ENCODE measurements at regions not wholly inside any gene's neighbourhood (a gene's known extent, or its start where the extent isn't known, plus 50 kb on each side); places are given as distances from the start of the nearest gene placed in this dataset.

- no peak for ATAC-seq
- ChIA-PET CTCF (no interaction called here), POLR2A (no interaction called here), SMC1A (ENCODE audit: uncharacterized antibody, unreplicated experiment) (no interaction called here), RAD21 (ENCODE audit: unreplicated experiment) (interaction anchor here (0.6 kb wide), 1 partner anchor 68 kb away, joined by 3 read pairs; no protein-coding TSS in a partner anchor)
- no peak overlapping the region for H3K9ac ChIP-seq (ENCODE audit: control insufficient read depth, insufficient read depth, low read length)
- no peaks in the 10 kb centered on the region for H3K9me3 ChIP-seq (replicated peaks; ENCODE audit: control insufficient read depth, insufficient read depth, low read length)
- in situ Hi-C loops (cut with MboI) (no loop called here), intact Hi-C loops (cut with micrococcal nuclease; ENCODE audit: unreplicated experiment) (no loop called here)
- H3K4me3 ChIP-seq: no peak overlapping the region
- H4K20me1 ChIP-seq (ENCODE audit: control insufficient read depth, insufficient read depth): no peaks in the 10 kb centered on the region
- FAIRE-seq: no peak
- no peaks in the 10 kb centered on the region; a peak in 1 of 4 replicates for H3K27me3 ChIP-seq (replicated peaks in 1 of 2; ENCODE audit: control insufficient read depth in 2 of 2, insufficient read depth in 2 of 2, low read length in 1 of 2)
- H3K79me2 ChIP-seq (ENCODE audit: control insufficient read depth, insufficient read depth, low read length): no peaks in the 10 kb centered on the region
- H3K36me3 ChIP-seq (ENCODE audit: control insufficient read depth in 2 of 2, insufficient read depth in 2 of 2, low read length in 1 of 2): no peaks in the 10 kb centered on the region
- H3K4me2 ChIP-seq (ENCODE audit: control insufficient read depth, insufficient read depth): no peak overlapping the region
- WGBS (ENCODE audit: insufficient coverage, insufficient replicate concordance, low lambda C conversion rate, missing lambda C conversion rate): 21% methylated on average over 16 of the region's 16 CpGs
- DNase-seq (ENCODE audit: low read depth, low spot score): no peak
- no peaks in the 10 kb centered on the region for H3K4me1 ChIP-seq (ENCODE audit: control insufficient read depth, insufficient read depth, low read length)
- BruUV-seq (replicated peaks): no TSS peak
- H3K27ac ChIP-seq (ENCODE audit: control insufficient read depth, insufficient read depth): no peak overlapping the region
- H2AFZ ChIP-seq (ENCODE audit: control insufficient read depth, low read depth, low read length): no peak overlapping the region
- TF ChIP-seq, protein P1, sequence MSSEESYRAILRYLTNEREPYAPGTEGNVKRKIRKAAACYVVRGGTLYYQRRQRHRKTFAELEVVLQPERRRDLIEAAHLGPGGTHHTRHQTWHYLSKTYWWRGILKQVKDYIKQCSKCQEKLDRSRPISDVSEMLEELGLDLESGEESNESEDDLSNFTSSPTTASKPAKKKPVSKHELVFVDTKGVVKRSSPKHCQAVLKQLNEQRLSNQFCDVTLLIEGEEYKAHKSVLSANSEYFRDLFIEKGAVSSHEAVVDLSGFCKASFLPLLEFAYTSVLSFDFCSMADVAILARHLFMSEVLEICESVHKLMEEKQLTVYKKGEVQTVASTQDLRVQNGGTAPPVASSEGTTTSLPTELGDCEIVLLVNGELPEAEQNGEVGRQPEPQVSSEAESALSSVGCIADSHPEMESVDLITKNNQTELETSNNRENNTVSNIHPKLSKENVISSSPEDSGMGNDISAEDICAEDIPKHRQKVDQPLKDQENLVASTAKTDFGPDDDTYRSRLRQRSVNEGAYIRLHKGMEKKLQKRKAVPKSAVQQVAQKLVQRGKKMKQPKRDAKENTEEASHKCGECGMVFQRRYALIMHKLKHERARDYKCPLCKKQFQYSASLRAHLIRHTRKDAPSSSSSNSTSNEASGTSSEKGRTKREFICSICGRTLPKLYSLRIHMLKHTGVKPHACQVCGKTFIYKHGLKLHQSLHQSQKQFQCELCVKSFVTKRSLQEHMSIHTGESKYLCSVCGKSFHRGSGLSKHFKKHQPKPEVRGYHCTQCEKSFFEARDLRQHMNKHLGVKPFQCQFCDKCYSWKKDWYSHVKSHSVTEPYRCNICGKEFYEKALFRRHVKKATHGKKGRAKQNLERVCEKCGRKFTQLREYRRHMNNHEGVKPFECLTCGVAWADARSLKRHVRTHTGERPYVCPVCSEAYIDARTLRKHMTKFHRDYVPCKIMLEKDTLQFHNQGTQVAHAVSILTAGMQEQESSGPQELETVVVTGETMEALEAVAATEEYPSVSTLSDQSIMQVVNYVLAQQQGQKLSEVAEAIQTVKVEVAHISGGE (CRISPR knock-in tag; IDR thresholded peaks at IDR 0.05): no peak
- no peak for TF ChIP-seq CEBPB (IDR thresholded peaks at IDR 0.05; ENCODE audit: borderline replicate concordance in 1 of 2, low read depth in 2 of 2, low read length in 2 of 2)
- TF ChIP-seq IRF3 (IDR thresholded peaks at IDR 0.05): no peak
- no peak for TF ChIP-seq ZNF24 (IDR thresholded peaks at IDR 0.05)
- TF ChIP-seq, protein P2, sequence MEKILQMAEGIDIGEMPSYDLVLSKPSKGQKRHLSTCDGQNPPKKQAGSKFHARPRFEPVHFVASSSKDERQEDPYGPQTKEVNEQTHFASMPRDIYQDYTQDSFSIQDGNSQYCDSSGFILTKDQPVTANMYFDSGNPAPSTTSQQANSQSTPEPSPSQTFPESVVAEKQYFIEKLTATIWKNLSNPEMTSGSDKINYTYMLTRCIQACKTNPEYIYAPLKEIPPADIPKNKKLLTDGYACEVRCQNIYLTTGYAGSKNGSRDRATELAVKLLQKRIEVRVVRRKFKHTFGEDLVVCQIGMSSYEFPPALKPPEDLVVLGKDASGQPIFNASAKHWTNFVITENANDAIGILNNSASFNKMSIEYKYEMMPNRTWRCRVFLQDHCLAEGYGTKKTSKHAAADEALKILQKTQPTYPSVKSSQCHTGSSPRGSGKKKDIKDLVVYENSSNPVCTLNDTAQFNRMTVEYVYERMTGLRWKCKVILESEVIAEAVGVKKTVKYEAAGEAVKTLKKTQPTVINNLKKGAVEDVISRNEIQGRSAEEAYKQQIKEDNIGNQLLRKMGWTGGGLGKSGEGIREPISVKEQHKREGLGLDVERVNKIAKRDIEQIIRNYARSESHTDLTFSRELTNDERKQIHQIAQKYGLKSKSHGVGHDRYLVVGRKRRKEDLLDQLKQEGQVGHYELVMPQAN (conservative IDR thresholded peaks at IDR 0.05): no peak
- TF ChIP-seq CREM (IDR thresholded peaks at IDR 0.05; ENCODE audit: low read depth): no peak
- no peak for TF ChIP-seq ZNF207 (IDR thresholded peaks at IDR 0.05; ENCODE audit: borderline replicate concordance)
- TF ChIP-seq CHD1 (IDR thresholded peaks at IDR 0.05; ENCODE audit: low read depth, low read length): no peak
- TF ChIP-seq, protein P3, sequence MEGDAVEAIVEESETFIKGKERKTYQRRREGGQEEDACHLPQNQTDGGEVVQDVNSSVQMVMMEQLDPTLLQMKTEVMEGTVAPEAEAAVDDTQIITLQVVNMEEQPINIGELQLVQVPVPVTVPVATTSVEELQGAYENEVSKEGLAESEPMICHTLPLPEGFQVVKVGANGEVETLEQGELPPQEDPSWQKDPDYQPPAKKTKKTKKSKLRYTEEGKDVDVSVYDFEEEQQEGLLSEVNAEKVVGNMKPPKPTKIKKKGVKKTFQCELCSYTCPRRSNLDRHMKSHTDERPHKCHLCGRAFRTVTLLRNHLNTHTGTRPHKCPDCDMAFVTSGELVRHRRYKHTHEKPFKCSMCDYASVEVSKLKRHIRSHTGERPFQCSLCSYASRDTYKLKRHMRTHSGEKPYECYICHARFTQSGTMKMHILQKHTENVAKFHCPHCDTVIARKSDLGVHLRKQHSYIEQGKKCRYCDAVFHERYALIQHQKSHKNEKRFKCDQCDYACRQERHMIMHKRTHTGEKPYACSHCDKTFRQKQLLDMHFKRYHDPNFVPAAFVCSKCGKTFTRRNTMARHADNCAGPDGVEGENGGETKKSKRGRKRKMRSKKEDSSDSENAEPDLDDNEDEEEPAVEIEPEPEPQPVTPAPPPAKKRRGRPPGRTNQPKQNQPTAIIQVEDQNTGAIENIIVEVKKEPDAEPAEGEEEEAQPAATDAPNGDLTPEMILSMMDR (IDR thresholded peaks at IDR 0.05 in 2 of 3, conservative IDR thresholded peaks at IDR 0.05 in 1 of 3; ENCODE audit: control insufficient read depth in 2 of 3, extremely low read depth in 1 of 3, insufficient read depth in 1 of 3, low read depth in 3 of 3, low read length in 3 of 3): no peak
- TF ChIP-seq, protein P4, sequence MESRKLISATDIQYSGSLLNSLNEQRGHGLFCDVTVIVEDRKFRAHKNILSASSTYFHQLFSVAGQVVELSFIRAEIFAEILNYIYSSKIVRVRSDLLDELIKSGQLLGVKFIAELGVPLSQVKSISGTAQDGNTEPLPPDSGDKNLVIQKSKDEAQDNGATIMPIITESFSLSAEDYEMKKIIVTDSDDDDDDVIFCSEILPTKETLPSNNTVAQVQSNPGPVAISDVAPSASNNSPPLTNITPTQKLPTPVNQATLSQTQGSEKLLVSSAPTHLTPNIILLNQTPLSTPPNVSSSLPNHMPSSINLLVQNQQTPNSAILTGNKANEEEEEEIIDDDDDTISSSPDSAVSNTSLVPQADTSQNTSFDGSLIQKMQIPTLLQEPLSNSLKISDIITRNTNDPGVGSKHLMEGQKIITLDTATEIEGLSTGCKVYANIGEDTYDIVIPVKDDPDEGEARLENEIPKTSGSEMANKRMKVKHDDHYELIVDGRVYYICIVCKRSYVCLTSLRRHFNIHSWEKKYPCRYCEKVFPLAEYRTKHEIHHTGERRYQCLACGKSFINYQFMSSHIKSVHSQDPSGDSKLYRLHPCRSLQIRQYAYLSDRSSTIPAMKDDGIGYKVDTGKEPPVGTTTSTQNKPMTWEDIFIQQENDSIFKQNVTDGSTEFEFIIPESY (IDR thresholded peaks at IDR 0.05): no peak
- TF ChIP-seq TARDBP (IDR thresholded peaks at IDR 0.05; ENCODE audit: borderline replicate concordance): no peak
- TF ChIP-seq ATF7 (IDR thresholded peaks at IDR 0.05; ENCODE audit: low read depth): no peak
- no peak for TF ChIP-seq DPF2 (IDR thresholded peaks at IDR 0.05)
These were observed 302.2 kb downstream of the NDUFA10 start for GRCh38 chr2:239722760-239723470.

Data from GM12878 (cell line).